A673 (cell line): ENCODE measurements at regions not wholly inside any gene's neighbourhood (a gene's known extent, or its start where the extent isn't known, plus 50 kb on each side); places are given as distances from the start of the nearest gene placed in this dataset.

Experiments
- EZH2 ChIP-seq: fragments of 200-600 bp; sonication (generic); IDR thresholded peaks from 2 replicates; pipeline ENCODE4 v1.6.1; 2017; ENCODE audit warnings: borderline replicate concordance, low read depth, mild to moderate bottlenecking, mixed read lengths, antibody characterized with exemption, low read length; ENCODE audit not compliant: poor library complexity, severe bottlenecking
- TF ChIP-seq, protein P1 (sequence below): fragments of 300-800, 200-600 bp; sonication (generic); conservative IDR thresholded peaks from 2 replicates; pipeline ENCODE4 v1.5.1; 2017; ENCODE audit warnings: low read depth, mild to moderate bottlenecking, antibody characterized with exemption, low read length, moderate library complexity, mixed read lengths

DNA sequence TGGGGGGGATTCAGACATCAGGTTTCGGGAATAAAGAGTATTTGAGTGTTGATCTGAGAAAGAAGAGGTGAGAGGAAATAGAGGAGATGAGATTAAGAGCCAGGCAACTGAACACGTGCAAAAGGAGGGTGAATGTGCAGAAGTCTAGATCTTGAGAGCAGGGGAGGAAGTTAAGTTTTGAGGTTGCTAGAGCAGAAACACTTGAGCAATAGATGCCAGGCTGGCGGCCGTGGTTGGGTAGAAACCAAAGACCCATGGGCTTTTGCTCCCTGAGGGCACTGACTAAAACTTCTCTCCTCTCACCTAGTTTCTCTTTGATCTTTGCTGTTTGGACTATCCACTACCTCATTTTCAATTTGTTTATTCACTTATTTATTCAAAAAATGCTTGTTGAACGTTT, 116.0 kb downstream of the CDC42EP3 start:
- TF ChIP-seq, protein P1, sequence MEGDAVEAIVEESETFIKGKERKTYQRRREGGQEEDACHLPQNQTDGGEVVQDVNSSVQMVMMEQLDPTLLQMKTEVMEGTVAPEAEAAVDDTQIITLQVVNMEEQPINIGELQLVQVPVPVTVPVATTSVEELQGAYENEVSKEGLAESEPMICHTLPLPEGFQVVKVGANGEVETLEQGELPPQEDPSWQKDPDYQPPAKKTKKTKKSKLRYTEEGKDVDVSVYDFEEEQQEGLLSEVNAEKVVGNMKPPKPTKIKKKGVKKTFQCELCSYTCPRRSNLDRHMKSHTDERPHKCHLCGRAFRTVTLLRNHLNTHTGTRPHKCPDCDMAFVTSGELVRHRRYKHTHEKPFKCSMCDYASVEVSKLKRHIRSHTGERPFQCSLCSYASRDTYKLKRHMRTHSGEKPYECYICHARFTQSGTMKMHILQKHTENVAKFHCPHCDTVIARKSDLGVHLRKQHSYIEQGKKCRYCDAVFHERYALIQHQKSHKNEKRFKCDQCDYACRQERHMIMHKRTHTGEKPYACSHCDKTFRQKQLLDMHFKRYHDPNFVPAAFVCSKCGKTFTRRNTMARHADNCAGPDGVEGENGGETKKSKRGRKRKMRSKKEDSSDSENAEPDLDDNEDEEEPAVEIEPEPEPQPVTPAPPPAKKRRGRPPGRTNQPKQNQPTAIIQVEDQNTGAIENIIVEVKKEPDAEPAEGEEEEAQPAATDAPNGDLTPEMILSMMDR, result no peak
- no peak for TF ChIP-seq EZH2
